ENCODE measurements at regions not wholly inside any gene's neighbourhood (a gene's known extent, or its start where the extent isn't known, plus 50 kb on each side); places are given as distances from the start of the nearest gene placed in this dataset.

GRCh38 chr17:51540151-51540550 is 279.8 kb downstream of the UTP18 start:
- Histone ChIP-seq H3K79me2 (ENCODE audit: low read length) (no peaks in the 10 kb centered on the region), H3K27me3 (ENCODE audit: low read length) (peaks cover 25% of the 10 kb centered on the region), H3K27ac (ENCODE audit: low read length) (no peak overlapping the region), H3K4me2 (ENCODE audit: low read length) (no peak overlapping the region), H4K20me1 (ENCODE audit: low read length) (no peaks in the 10 kb centered on the region), H3K9me2 (replicated peaks; ENCODE audit: low read length) (no peaks in the 10 kb centered on the region), H3F3A (ENCODE audit: low read length, unreplicated experiment) (no peaks in the 10 kb centered on the region), H3K36me3 (ENCODE audit: low read depth, low read length) (no peaks in the 10 kb centered on the region), H3K9me3 (ENCODE audit: low read length) (no peaks in the 10 kb centered on the region), H3K9ac (ENCODE audit: low read length) (no peak overlapping the region), H3K4me1 (ENCODE audit: insufficient read depth, low read length) (no peaks in the 10 kb centered on the region), H3K4me3 (ENCODE audit: low read length) (no peak overlapping the region), H2AFZ (ENCODE audit: low read length) (no peak overlapping the region)
- DNase-seq (no peak), ATAC-seq (no peak)
- BruUV-seq (replicated peaks), result no TSS peak
- intact Hi-C loops (cut with micrococcal nuclease), result no loop called here
- TF ChIP-seq EZH2phosphoT487 (IDR thresholded peaks at IDR 0.05; ENCODE audit: borderline replicate concordance, low read length) (no peak), CTCF (conservative IDR thresholded peaks at IDR 0.05; ENCODE audit: low read depth, low read length) (peak; percentile 26; the same call in 1 of the 2 replicates), EZH2 (IDR thresholded peaks at IDR 0.05; ENCODE audit: low read length, unreplicated experiment) (no peak)
- ChIA-PET POLR2A (ENCODE audit: unreplicated experiment) (no interaction called here), CTCF (interaction anchor here (1.1 kb wide), 1 partner anchor 241 kb away, joined by 6 read pairs; no protein-coding TSS in a partner anchor)

GRCh38 chr17:51541215-51541614 is 280.9 kb downstream of the UTP18 start:
- Histone ChIP-seq H3K4me2 (ENCODE audit: low read length) (no peak overlapping the region), H3K4me1 (ENCODE audit: insufficient read depth, low read length) (no peaks in the 10 kb centered on the region), H3K27me3 (ENCODE audit: low read length) (peaks cover 25% of the 10 kb centered on the region), H4K20me1 (ENCODE audit: low read length) (no peaks in the 10 kb centered on the region), H3K36me3 (ENCODE audit: low read depth, low read length) (no peaks in the 10 kb centered on the region), H3K79me2 (ENCODE audit: low read length) (no peaks in the 10 kb centered on the region), H3K9ac (ENCODE audit: low read length) (no peak overlapping the region), H3K4me3 (ENCODE audit: low read length) (no peak overlapping the region), H3K9me2 (replicated peaks; ENCODE audit: low read length) (no peaks in the 10 kb centered on the region), H3F3A (ENCODE audit: low read length, unreplicated experiment) (no peaks in the 10 kb centered on the region), H3K27ac (ENCODE audit: low read length) (no peak overlapping the region), H3K9me3 (ENCODE audit: low read length) (no peaks in the 10 kb centered on the region), H2AFZ (ENCODE audit: low read length) (no peak overlapping the region)
- intact Hi-C loops (cut with micrococcal nuclease), result no loop called here
- no TSS peak for BruUV-seq (replicated peaks)
- CTCF ChIA-PET, result interaction anchor here (1.1 kb wide), 1 partner anchor 242 kb away, joined by 6 read pairs; no protein-coding TSS in a partner anchor
- DNase-seq (no peak), ATAC-seq (no peak)
- TF ChIP-seq CTCF (conservative IDR thresholded peaks at IDR 0.05; ENCODE audit: low read depth, low read length), result no peak
- TF ChIP-seq EZH2phosphoT487 (IDR thresholded peaks at IDR 0.05; ENCODE audit: borderline replicate concordance, low read length), result no peak
- no peak for TF ChIP-seq EZH2 (IDR thresholded peaks at IDR 0.05; ENCODE audit: low read length, unreplicated experiment)
- POLR2A ChIA-PET (ENCODE audit: unreplicated experiment), result no interaction called here

- POLR2A ChIA-PET (ENCODE audit: unreplicated experiment), result no interaction called here
Measured at GRCh38 chr17:51546114-51546513, 285.8 kb downstream of the UTP18 start.

More at GRCh38 chr17:51546114-51546513, 285.8 kb downstream of the UTP18 start:
- TF ChIP-seq EZH2phosphoT487 (IDR thresholded peaks at IDR 0.05; ENCODE audit: borderline replicate concordance, low read length) (no peak), CTCF (conservative IDR thresholded peaks at IDR 0.05; ENCODE audit: low read depth, low read length) (no peak), EZH2 (IDR thresholded peaks at IDR 0.05; ENCODE audit: low read length, unreplicated experiment) (no peak)
- ATAC-seq (no peak), DNase-seq (no peak)
- no peaks in the 10 kb centered on the region for H3K4me1 ChIP-seq (ENCODE audit: insufficient read depth, low read length)
- CTCF ChIA-PET, result no interaction called here
- no peaks in the 10 kb centered on the region for H4K20me1 ChIP-seq (ENCODE audit: low read length)
- H3K36me3 ChIP-seq (ENCODE audit: low read depth, low read length), result no peaks in the 10 kb centered on the region
- H3K9me3 ChIP-seq (ENCODE audit: low read length), result no peaks in the 10 kb centered on the region
- no peak overlapping the region for H3K4me2 ChIP-seq (ENCODE audit: low read length)
- no peaks in the 10 kb centered on the region for H3K9me2 ChIP-seq (replicated peaks; ENCODE audit: low read length)
- no peak overlapping the region for H3K27ac ChIP-seq (ENCODE audit: low read length)
- no peak overlapping the region for H3K9ac ChIP-seq (ENCODE audit: low read length)
- no peak overlapping the region for H3K4me3 ChIP-seq (ENCODE audit: low read length)
- H3K79me2 ChIP-seq (ENCODE audit: low read length), result no peaks in the 10 kb centered on the region
- H3F3A ChIP-seq (ENCODE audit: low read length, unreplicated experiment), result no peaks in the 10 kb centered on the region
- no peak overlapping the region for H2AFZ ChIP-seq (ENCODE audit: low read length)
- H3K27me3 ChIP-seq (ENCODE audit: low read length), result peaks cover 4% of the 10 kb centered on the region; the same call in 1 of the 2 replicates
- BruUV-seq (replicated peaks), result no TSS peak
- intact Hi-C loops (cut with micrococcal nuclease), result no loop called here
